ENCODE measurements at regions not wholly inside any gene's neighbourhood (a gene's known extent, or its start where the extent isn't known, plus 50 kb on each side); places are given as distances from the start of the nearest gene placed in this dataset.

- Histone ChIP-seq H3K4me3 (no peak overlapping the region), H3K27ac (no peak overlapping the region), H3K27me3 (no peaks in the 10 kb centered on the region), H3K36me3 (no peaks in the 10 kb centered on the region), H3K9me3 (no peaks in the 10 kb centered on the region), H3K4me1 (no peaks in the 10 kb centered on the region)
- intact Hi-C loops (cut with DNase I): no loop called here
- DNase-seq (ENCODE audit: low spot score in 2 of 2): no peak
- TF ChIP-seq, protein P1, sequence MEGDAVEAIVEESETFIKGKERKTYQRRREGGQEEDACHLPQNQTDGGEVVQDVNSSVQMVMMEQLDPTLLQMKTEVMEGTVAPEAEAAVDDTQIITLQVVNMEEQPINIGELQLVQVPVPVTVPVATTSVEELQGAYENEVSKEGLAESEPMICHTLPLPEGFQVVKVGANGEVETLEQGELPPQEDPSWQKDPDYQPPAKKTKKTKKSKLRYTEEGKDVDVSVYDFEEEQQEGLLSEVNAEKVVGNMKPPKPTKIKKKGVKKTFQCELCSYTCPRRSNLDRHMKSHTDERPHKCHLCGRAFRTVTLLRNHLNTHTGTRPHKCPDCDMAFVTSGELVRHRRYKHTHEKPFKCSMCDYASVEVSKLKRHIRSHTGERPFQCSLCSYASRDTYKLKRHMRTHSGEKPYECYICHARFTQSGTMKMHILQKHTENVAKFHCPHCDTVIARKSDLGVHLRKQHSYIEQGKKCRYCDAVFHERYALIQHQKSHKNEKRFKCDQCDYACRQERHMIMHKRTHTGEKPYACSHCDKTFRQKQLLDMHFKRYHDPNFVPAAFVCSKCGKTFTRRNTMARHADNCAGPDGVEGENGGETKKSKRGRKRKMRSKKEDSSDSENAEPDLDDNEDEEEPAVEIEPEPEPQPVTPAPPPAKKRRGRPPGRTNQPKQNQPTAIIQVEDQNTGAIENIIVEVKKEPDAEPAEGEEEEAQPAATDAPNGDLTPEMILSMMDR (IDR thresholded peaks at IDR 0.05): no peak
These were observed 326.7 kb upstream of the CAMK1G start for GRCh38 chr1:209256766-209257350.

- Histone ChIP-seq H3K36me3 (no peaks in the 10 kb centered on the region), H3K27me3 (no peaks in the 10 kb centered on the region), H3K4me3 (no peak overlapping the region), H3K4me1 (no peaks in the 10 kb centered on the region), H3K27ac (no peak overlapping the region), H3K9me3 (no peaks in the 10 kb centered on the region)
- DNase-seq (ENCODE audit: low spot score in 2 of 2): no peak
- TF ChIP-seq, protein P1 (IDR thresholded peaks at IDR 0.05): no peak
- intact Hi-C loops (cut with DNase I): no loop called here
These were observed 326.1 kb upstream of the CAMK1G start for GRCh38 chr1:209257454-209257853.

- H3K4me3 ChIP-seq: no peak overlapping the region
- no peaks in the 10 kb centered on the region for H3K4me1 ChIP-seq
- DNase-seq (ENCODE audit: low spot score in 2 of 2): no peak
- intact Hi-C loops (cut with DNase I): no loop called here
- H3K27me3 ChIP-seq: no peaks in the 10 kb centered on the region
- TF ChIP-seq, protein P1 (IDR thresholded peaks at IDR 0.05): no peak
- H3K27ac ChIP-seq: no peak overlapping the region
- no peaks in the 10 kb centered on the region for H3K36me3 ChIP-seq
- no peaks in the 10 kb centered on the region for H3K9me3 ChIP-seq
These were observed 323.4 kb upstream of the CAMK1G start for GRCh38 chr1:209260136-209260535.

GRCh38 chr1:209262631-209263030 lies 320.9 kb upstream of the CAMK1G start:
- H3K27ac ChIP-seq: no peak overlapping the region
- H3K4me3 ChIP-seq: no peak overlapping the region
- no peaks in the 10 kb centered on the region for H3K9me3 ChIP-seq
- TF ChIP-seq, protein P1 (IDR thresholded peaks at IDR 0.05): no peak
- DNase-seq (ENCODE audit: low spot score in 2 of 2): no peak
- no peaks in the 10 kb centered on the region for H3K27me3 ChIP-seq
- H3K4me1 ChIP-seq: no peaks in the 10 kb centered on the region
- intact Hi-C loops (cut with DNase I): no loop called here
- H3K36me3 ChIP-seq: no peaks in the 10 kb centered on the region

DNA sequence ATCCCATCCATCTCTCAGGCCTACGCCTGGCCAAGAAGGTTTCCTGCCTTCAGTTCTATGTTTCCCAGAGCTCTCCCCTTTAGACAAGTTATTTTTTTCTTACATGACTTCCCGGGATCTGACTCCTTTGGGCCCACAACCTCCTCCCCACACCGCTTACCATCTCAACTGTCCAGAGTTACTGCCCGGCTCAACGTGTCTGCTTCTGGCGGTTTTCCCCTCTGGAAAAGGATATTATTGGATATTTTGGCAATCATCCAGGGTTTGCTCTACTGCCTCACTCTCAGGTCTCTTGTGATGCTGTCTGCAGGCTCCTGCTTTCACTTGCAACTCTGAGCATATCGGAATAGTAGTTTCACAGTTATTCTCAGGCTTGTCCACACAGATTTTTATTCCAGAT lies 318.2 kb upstream of the CAMK1G start:
- H3K27me3 ChIP-seq: no peaks in the 10 kb centered on the region
- H3K4me1 ChIP-seq: no peaks in the 10 kb centered on the region
- TF ChIP-seq, protein P1 (IDR thresholded peaks at IDR 0.05): no peak
- no peak overlapping the region for H3K27ac ChIP-seq
- intact Hi-C loops (cut with DNase I): no loop called here
- no peak overlapping the region for H3K4me3 ChIP-seq
- no peak for DNase-seq (ENCODE audit: low spot score in 2 of 2)
- H3K36me3 ChIP-seq: no peaks in the 10 kb centered on the region
- no peaks in the 10 kb centered on the region for H3K9me3 ChIP-seq

All from ascending aorta (tissue), 2 donors.